ENCODE measurements at regions not wholly inside any gene's neighbourhood (a gene's known extent, or its start where the extent isn't known, plus 50 kb on each side); places are given as distances from the start of the nearest gene placed in this dataset.
"Not testable (repeated sequence)": the region's sequence is repeated elsewhere in the genome, so short reads cannot be mapped to it uniquely, and the experiment has no call there.

DNA sequence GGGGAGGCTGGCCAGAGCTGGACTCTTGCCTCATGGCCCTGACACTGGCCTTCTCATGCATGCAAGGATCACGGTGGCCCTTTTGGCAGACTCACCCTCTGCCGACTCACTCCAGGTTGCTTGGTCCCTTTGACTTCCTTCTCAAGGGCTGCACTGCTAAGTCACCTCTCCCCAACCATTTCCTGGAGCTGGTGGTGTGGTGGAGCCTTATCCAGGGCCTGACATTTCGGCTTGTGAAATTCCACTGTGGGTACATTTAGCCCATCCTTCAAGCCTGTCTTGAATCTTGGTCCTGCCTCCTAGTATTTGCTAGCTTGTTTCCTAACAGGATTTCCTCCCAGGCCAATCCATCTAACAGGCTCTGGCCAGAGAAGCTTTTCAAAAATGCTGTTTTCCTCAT lies 52.6 kb upstream of the JUN start:
- DNase-seq (ENCODE audit: low spot score): no peak

DNA sequence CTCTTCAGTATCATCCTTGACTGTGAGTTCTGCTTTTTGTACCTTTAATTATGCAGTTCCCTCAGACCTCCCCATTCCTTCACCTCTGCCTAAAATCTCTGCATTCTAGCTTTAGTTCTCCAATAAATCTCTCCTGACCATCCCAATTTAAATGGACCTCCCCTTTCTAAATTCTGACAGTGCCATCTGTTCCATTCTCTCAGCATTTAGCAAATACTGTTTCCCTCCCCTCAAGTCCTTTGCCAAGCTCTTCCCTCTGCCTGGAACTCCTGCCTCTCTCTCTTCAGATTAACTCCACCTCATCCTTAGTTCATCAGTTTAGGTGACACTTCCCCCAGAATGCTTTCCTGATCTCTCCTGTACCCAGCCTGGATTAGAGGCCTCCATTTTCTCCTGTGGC lies 54.0 kb upstream of the JUN start:
- no peak for DNase-seq (ENCODE audit: low spot score)

DNA sequence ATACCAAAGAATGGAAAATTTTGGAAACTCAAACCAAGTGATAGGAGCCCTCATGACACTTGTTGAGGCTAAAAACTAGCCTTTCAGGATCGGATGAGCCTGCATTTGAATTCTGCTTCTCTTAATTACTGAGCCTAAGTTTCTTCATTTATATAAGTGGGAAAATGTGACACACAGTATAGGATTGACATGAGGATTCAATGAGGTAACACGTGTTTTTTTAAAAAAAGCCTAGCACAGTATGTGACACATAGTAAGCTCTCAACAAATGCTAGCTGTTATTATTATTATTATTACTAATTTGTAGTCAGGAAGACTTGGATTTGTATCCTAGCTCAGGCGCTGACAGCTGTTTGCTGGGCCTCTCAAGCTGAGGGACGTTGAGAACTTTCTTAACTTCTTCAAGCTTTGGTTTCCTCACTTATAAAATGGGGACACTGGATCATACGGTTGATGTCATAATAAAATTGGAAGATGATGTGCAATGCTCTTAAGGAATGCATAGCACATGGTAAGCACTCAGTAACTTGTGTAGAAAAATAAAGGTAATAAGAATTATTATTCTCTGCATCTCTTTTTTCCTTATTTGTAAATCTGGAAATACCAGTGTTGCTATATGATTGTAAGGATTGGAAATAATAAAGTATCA lies 55.4 kb upstream of the JUN start:
- DNase-seq (ENCODE audit: low spot score): no peak

DNA sequence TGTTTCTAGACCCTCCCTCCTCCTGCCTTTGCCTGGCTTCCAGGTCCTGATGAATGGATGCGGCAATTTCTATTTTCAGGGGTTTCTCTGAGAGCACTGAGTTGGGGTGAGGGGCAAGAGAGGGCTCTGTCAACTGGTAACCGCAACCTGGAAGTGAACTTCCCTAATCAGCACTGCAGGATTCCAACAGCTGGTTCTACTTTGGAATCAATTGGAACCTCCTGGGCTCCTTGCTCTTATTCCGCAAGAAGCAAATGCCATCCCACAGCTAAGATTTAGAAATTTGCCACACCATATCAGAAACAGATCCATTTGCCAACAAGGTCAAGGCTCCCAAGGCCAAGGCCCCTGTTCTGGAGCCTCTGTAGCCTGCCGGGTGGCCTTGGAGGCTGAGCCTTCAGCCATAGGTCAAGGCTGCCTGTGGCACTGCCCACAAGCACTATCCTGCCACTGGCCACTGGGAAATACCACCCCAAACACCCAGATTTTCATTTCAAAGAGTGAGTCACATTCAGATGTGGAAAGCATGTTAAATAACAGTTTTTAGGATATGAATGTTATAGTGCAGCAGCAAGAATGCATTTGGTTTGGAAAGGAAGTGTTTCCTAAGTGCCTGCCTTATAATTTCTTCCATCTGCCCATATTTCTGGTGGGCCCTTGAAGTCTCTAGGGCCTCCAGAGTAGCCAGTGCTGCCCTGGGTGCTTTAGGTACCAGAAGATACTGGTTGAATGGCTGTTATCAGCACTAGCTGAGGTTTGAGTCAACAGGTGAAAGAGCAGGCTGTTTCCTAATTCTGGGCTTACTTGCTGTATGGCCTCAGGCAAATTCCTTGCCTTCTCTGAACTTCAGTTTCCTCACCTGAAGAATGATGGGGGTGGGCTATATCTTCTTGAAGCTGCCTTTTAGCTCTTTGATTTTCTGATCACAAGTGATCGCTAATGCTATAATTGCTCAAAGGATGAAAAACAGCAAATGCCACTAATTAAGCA lies 56.3 kb upstream of the JUN start:
- DNase-seq (ENCODE audit: low spot score): no peak

DNA sequence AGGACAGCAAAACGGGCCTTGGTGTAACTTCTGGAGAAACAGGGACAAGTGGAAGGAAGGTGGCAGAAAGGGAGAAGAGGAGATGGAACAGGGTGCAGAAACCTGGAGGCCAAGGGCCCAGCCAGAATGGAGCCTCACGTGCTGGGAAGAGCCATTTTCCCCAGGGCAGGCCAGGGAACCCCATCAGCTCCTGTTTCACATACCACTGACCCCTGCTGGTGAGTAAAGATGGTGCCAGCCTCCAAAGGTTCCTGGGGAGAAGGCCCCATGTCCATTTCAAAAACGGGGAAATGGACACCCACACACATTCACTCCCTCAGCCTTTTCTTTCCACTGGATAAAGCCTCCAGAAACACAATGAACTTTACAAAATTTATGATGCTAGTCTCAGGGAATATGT lies 57.6 kb upstream of the JUN start:
- peak; percentile 9 for DNase-seq (ENCODE audit: low spot score)

DNA sequence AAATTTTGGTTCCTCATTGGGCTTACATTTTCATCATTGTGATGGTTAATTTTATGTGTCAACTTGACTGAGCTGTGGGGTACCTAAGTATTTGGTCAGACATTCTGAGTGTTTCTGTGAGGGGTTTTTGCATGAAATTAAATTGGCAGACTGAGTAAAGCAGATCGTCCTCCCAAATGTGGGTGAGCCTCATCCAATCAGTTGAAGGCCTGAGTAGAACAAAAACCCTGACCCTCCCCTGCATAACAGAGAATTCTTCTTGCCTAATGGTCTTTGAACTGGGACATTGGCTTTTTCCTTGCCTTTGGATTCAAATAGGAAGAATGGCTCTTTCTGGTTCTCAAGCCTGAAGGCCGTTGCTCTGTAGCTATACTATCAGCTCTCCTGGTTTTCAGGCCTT lies 59.1 kb upstream of the JUN start:
- no peak for DNase-seq (ENCODE audit: low spot score)

DNA sequence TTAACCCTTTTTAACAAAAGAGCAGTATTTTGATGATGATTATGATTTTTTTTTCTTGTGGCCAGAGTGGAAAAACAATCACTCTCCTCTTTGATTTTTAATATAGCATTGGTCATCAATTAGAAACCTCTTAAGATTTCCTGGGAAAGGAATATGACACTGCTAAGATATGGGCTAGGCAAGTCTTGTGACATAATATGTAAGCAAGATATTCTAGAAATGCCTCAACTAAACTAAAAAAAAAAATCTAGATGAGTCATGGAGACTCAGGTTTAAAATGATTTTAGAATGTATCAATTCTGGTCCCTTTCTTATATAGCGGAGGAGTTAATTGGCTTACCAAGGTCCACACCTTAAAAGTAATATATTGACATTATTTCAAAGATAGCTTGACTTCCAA lies 60.3 kb upstream of the JUN start:
- DNase-seq (ENCODE audit: low spot score): no peak

DNA sequence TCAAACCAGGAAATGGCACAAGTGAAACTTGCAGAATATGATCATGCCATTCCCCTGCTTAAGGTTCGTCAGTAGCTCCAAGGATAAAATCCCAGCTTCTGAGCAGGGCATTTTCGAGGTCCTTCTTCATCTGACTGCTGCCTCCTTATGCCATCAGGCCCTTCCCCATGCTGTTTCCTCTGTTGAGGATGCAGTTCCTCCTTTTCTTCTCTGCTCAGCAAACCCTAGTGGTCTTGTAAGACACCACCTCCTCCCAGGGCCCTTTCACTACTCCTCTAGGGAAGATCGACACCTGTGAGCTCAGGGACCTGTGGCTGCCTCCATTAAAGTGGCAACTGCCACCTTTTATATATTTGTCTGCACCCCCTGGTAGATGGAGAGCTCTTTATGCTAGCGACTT lies 62.1 kb upstream of the JUN start:
- no peak for DNase-seq (ENCODE audit: low spot score)

DNA sequence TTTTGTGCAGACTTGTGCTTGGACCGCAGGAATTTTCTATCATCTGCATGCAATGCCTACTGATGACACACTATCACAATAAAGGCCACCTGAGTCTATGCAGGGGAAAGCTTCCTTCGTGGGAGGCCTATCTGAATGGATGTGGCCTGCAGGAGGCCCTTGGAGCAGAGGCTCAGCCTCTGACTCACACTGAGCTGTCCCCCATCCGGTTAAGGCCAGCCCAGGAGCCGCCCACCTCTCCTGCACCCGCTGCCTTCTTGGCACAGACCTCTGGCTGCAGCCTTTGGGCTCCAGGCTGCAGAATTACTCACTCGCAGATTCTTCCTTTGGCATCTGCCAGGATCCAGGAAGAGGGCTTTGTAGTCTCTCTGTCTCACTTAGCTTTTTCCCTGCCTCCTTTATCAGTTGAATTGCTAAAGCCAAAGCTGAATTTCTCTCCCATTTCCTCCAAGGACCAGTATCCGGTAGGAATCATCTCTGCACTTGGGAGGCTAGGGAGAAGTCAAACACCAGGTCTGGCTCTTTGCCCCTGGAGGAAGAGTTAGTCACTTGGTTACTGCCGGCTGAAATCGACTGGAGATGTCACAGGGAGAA lies 65.1 kb upstream of the JUN start:
- no peak for DNase-seq (ENCODE audit: low spot score)

DNA sequence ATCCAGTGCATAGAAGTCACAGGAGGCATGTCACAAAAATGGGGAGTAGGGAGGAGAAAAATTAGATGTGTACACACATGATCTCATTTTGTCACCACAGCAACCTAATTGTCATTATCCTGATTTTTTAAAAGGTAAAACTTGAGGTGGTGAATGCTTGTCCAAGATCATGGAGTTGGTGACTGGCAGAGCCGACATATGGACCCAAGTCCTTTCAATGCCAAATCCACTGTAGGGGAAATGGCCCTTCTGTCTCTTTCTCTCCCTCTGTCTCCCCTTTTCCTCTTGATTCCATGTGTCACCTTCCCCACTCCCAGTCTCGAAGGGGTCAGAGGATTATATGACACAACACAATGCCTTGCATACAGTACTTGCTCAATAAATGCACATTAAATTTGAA lies 65.7 kb upstream of the JUN start:
- no peak for DNase-seq (ENCODE audit: low spot score)

DNA sequence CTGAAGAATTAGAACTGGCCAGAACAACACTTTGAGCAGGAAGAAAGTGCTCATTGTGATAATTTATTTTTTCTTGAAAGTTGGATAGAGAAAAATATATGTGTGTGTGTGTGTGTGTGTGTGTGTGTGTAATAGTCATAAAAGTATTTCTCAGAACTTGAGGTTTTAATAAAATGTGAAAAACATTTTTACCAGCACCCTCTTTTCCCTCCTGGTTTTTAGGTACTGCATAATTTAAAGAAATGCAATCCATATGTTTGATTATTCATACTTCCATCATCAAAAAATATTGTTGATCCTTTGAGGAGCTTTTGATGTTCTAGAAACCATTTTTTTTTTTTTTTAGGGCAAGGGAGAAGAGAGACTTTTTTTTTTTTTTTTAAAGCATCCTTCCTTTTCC lies 66.8 kb upstream of the JUN start:
- no peak for DNase-seq (ENCODE audit: low spot score)

DNA sequence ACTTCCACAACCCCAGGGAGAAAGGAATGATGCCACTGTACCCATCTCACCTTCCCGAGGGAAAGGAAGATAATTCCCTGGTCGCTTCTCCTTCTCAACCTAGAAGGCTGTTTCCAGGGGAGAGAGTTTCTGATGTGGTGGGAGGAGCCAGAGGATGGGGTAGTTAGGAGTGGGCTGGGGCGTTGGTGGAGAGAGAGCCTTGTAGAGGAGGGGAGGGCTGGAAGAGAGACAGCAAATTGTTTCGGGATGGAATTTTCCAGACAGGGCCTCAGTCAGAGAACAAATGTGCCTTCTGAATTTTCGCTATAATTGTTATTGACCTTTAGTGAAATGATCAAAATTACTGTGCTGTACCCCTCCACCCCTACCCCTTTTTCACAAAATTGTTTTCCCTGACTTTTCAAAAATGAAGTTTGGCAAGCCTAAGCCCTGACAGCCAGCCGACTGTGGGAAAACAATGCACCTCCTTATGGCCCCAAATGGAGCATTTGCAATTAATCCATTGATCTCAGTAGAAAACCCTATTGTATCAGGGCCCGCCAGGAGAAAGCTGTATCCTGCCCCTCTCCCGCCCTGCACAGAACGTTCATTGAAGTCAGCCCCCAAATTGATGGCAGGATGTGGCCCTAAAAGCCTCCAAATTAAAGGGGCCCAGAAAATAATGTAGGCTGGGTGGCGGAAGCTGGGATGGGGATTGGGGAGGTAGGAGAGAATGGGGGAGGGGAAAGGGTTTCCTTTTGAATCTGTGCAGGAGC lies 69.1 kb upstream of the JUN start:
- DNase-seq (ENCODE audit: low spot score): no peak

DNA sequence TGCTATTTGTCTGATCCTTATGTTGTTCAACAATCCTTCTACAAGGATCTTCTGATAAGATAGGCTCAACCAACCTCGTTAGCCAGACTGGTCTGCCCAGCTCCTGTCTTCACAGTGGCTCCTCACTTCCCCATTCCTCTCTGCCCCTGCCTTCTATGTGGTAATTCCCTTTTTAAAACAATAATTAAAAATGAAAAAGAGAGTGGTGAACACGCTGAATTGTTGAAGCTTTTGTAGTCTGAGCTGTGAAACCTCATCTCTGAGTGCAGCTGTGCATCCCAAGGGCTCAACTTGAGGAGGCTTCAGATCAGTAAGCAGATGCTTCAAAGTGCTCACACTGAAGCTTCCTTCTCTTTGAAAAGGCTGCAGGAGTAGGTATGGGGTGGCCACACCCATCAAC lies 70.7 kb upstream of the JUN start:
- no peak for DNase-seq (ENCODE audit: low spot score)

DNA sequence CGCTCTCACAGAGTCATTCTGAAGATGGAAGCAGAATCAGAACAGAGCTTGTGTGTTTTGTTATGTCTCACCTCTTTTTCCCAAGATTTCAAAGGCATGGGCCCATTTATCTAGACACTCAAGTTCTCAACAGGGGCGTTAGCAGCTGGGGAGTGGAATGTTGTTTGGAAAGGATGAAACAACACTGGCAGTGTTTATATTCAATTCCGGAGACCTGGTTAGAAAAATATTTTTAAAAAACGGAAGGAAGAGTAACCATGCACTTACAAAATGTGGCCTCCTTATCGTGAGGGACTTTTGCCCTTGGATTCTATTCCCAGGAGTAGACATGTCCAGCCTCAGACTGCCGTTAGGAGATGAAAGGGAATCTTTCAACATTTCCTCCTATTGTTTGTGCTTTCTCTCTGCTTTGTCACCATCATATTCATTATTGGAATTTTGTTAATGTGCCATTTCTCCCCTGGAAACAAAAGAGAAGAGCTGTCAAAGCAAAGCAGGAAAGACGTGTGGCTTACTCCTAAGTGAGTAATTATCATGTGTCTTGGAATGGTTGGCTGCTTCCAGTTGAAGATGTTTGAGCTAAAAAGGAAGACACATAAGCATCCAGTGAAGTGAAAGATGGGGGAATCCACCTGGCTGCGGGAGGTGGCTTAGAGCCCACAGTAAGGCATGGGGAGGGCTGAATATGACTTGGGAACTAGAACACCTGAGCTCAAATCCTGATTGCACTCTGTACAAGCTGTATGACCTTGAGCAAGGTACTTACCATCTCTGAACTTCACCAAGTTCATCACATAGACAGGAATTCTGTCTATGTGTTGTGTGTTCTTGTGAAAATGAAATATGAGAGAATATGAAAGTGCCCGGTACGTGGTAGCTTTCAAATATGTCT lies 71.7 kb upstream of the JUN start:
- DNase-seq (ENCODE audit: low spot score): no peak

DNA sequence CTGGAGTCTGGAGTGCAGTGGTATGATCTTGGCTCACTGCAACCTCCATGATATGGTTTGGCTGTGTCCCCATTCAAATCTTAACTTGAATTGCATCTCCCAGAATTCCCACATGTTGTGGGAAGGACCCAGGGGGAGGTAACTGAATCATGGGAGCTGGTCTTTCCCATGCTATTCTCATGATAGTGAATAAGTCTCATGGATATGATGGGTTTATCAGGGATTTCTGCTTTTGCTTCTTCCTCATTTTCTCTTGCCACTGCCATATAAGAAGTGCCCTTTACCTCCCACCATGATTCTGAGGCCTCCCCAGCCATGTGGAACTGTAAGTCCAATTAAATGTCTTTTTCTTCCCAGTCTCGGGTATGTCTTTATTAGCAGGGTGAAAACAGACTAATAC lies 72.4 kb upstream of the JUN start:
- DNase-seq (ENCODE audit: low spot score): not testable (repeated sequence)

DNA sequence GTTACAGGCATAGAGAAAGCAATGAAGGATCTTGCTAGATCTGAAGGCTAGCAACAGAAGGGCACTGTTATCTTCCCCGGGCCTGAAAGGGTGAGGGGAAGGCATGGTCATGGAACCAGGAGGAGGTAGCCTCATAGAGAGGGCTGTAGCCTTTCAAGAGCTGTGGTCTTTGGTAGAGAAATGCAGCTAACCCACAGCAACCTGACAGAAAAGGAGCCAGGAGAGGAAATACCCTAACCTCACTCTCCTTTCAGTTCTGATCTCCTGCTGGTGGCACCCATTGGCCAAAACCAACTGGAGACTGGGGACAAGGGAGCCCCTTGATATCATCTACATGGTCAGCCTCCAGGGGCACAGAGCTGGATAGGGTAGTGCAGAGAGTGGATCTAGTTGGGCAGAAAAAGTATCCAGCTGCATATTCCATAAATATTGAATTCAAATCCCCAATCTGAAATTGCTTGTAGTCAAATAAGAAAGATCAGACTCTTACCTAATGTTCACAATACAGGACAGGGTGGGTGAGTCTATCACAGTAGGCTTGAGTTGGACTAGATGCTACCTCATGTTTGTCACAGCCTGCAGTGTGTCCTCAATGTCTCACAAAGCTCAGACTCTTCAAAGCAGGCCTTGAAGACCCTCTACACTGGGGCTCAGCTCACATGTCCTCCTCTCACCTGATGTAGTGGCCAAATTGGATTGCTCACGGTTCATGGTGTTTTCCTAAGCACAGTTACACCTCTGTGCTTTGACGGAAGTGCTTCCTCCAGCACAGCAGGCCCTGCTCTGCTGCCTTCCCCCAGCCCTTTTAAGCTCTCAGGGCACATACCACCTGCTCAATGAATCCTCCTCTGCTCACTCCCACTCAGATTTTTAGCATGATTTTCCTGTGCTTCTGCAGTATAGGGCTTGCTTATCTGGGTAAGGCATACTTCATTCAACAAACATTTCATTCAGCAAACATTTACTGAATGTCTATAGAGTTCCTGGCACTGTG lies 74.1 kb upstream of the JUN start:
- no peak for DNase-seq (ENCODE audit: low spot score)

DNA sequence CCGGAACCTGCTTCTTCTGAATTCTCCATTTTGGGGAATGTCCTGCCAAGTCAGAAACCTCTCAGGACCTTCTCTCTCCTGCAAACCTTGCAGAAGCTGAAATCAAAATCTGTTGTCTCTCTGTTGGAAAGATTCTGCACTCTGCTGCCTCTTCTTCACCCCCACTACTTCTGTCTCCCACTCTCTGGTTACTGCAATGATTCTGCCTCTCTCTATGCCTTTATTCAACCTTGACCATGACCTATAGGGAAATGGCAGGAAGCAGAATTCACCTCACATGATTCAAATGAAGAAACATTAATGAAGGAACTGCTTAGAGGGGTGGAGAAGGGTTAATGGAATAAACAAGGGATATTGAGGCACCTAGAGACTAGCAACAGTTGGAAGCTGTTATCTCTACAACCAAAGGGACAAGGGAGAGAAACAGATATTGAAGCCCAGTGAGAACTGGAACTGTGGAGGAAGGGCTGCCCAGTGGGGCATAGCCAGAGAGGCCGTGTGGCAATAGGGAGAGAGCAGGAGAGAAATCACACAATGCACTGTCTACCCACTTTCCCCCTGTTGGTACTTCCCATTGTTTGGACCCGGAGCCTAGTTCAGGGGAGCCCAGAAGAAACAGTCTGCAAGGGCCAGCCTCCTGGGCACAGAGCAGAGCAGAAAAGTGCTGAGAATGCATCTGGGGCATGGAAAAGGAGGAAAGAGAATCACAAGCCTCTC lies 76.1 kb upstream of the JUN start:
- no peak for DNase-seq (ENCODE audit: low spot score)

DNA sequence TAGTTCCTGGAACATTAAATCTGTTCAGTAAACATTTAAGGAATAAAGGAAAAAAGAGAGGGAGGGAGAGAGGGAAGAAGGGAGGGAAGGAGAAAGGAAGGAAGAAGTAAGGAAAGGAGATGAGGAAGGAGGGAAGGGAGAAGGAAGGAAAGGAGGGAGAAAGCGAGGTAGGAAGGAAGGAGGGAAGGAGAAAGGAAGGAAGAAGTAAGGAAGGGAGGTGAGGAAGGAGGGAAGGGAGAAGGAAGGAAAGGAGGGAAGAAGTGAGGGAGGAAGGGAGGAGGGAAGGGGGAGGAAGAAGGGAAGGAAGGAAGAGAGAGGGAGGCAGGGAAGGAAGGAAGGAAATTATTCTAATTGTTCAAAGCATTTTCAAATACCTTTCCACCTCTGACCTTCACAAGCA lies 77.2 kb upstream of the JUN start:
- no peak for DNase-seq (ENCODE audit: low spot score)

DNA sequence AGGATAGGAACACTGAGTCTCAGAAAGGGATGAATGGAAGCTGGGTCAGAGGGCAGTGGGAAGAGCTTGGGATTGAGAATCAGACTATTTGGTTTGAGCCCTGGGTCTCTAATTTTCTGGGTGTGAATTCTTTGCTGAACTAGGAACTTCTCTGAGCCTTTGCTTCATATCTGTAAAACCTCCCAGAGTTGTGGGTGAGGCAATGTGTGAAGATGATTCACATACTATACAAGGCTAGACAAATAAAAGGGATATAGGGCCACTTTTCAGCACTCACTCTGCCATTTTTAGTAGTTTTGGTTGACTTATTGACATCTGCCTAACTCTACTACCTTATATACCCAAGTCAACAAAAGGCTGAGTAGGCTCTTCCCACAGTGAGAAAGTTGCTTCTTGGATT lies 77.7 kb upstream of the JUN start:
- no peak for DNase-seq (ENCODE audit: low spot score)

Measured in hematopoietic multipotent progenitor cell treated with erythropoietin and hydrocortisone succinate and interleukin-3 and kit ligand, for 17 days (in vitro differentiated cells).